ENCODE measurements at regions not wholly inside any gene's neighbourhood (a gene's known extent, or its start where the extent isn't known, plus 50 kb on each side); places are given as distances from the start of the nearest gene placed in this dataset.

DNA sequence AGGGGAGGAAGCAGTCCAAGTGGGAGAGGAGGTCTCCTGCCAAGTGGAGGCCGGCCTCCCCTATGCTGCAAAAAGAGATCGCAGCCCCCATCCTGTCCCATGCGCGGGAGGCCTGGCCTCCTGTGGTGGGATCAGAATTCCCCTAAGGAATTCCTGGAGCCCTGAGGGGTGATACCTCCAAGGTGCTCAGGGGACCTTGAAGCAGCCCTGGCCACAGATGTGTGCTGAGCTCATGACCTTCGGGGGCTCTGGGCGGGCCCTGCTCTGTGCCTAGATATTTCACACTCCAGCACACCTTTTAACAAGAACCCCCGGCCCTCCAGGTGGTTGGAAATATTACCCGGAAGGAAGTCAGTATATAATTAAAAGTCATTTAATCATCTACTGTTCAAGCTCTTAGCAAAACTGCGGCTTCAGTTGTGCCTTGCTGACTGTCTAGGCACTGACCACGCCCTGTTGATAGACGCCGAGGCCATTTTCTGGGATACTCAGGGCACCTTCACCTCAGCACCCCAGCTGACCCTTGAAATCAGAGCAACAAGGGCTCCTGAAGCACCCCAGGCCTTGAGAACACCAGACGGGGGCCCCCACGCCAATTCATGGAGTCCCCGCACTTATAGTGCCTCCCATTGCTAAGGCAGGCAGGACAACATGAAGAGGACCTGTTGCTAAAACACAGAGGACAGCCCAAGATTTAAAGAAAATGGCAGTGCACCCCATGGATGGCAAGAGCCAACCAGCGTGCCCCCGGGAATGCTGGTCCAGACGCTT lies 119.1 kb downstream of the NDUFA10 start:
- no peak for DNase-seq

DNA sequence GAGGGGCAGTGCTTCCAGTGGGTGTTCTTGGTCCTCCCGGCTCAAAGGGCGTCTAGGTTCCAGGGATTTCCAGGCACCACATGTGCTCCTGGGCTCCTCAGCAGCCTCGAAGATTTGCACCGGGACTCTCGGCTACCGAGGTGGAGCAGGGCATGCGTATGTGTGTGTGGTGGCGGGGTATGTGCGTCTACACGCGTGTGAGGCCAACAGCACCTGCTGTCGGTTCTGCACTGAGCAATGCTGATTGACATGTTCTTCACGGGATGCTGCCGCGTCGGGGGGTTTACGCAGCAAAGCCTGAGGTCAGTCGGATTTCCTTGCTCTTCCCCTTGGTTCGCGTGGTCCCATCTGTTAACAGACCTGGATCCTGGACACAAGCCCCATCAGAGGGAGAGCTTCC lies 119.8 kb downstream of the NDUFA10 start:
- DNase-seq, result no peak

DNA sequence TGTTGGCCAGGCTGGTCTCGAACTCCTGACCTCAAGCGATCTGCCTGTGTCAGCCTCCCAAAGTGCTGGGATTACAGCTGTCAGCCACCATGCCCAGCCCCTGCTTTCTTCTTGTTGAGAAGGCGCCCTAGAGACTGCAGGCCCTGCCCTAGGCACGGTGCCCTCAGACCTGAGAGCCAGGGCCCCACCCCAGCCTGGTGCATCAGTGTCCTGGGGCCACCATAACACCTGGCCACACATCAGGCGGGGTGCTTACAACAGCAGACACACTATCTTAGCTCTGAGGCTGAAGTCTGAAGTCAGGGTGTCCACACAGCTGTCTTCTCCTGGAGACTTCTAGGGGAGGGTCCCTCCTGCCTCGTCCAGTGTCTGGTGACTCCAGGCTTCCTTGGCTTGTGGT lies 120.6 kb downstream of the NDUFA10 start:
- DNase-seq, result no peak

DNA sequence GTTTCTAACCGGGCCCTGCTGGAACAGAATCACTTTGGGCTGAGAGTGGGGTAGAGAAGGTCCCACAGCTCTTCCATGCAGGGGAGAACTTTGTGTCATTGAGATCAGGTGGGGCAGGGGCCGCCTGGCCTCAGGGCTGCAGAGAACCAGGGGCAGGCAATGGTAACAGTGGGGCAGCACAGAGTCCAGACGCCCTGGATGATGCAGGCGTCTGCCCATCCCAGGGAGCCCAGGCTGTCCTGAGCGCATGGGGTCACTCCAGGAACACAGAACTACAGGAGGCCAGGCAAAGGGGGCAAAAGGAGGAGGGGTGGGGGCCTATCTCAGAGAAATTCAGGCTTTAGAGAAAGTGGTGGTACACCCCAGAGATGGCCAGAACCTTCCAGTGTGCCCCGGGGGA lies 121.3 kb downstream of the NDUFA10 start:
- no peak for DNase-seq

DNA sequence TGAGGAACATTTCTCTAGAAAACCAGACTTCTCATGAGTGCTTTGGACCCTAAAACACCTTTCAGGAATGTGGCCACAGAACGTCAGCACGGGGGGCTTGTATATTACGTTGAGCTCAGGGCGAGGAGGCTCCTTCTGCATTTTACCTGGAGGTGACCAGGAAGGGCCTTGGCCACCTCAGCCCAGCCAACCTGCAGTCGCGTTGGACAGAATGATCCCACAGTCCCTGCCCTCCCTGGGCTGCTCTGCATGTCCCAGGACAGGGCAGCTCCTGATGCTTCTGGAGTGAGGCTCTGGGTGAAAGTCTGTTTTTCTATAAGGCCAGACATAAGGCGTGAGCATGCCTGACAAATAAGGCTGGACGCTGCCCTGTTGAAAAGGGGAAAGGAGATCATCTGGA lies 121.9 kb downstream of the NDUFA10 start:
- DNase-seq, result no peak

DNA sequence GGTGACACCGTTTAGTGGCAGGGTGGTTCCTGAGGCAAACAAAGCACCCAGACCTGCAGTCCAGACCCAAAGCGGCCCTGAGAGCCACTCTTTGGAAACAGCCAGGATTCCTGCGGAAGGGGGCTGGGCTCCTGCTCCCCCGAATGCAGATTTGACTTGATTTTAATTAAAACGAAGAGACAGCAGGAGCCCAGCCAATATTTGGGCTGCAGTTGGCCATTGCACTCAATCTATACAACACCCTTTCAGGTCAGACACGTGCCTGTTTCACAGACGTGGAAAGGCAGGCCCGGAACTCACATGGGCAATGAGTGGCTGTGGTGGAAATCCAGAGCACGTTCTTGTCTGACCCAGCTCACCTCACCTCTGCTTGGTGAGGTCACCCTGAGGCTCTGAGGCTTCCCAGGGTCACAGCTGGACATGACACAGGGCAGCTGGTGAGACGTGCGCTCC lies 122.4 kb downstream of the NDUFA10 start:
- no peak for DNase-seq

- DNase-seq, result no peak
Observed at GRCh38 chr2:239898292-239898925, 126.7 kb downstream of the NDUFA10 start.

DNA sequence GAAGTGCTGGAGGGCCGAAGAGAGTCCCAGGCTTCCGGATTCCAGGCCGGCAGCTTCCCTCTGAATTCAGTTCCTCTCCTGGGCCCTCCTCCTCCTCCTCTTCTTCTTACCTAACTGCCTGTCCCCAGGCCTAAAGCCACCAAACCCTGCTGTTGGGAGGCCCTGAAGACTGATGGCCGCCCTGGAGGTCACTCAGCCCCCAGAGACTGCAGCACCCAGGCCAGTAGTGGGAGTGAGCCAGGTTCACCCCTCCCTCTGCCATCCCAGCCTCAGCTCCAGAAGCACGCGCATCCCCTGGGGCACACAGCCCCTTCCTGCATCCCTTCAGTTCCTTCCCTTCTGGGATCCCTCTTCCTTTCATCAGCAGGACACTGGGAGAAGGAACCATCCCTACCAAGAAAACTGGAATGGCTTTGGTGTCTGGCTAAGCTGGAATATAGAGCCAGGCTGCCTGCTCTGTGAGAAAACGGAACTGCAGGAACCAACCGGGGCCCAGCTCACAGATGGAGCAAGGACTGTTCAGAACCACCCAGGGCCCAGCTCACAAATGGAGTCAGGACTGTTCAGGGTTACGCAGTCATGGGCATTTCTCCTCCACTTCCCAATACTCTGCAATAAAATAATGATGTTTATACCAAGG lies 127.4 kb downstream of the NDUFA10 start:
- DNase-seq, result no peak

- no peak for DNase-seq
Observed at GRCh38 chr2:239896075-239896474, 129.1 kb downstream of the NDUFA10 start.

DNA sequence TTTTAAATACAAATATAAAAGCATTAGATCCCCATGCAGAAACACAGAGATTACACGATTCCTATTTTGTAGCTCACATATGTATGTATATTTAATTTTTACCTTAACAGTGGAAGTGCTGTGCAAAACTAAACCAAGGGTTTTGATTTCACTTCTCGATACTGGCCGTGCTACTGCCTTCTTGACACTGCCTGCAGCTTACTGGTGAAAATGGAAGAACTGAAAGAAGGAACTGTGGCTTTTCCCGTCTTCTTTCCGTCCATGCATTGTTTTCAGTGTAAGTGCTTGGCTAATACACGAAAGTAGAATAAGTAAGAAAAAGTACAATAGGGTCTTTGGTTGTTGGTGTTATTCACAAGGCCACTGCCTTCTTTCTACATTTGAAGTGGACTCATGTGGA lies 129.5 kb downstream of the NDUFA10 start:
- DNase-seq, result no peak

- DNase-seq, result no peak
Observed at GRCh38 chr2:239895116-239895515, 130.0 kb downstream of the NDUFA10 start.

DNA sequence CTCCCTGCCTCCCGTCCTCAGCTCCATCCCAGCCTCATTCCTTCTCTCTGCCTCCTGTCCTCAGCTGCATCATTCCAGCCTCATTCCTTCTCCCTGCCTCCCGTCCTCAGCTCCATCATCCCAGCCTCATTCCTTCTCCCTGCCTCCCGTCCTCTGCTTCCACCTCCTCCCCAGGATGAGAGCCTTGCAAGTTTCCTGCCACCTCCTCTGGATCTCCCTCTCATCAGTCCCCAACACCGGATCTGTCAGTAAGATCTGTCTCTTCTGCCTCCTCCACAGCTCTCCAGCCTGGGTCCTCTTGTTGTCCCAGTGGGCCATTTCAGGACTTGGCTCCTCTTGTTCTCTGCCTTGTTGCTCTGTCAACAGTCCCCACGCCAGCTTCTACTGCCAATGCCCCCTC lies 130.9 kb downstream of the NDUFA10 start:
- DNase-seq, result no peak

DNA sequence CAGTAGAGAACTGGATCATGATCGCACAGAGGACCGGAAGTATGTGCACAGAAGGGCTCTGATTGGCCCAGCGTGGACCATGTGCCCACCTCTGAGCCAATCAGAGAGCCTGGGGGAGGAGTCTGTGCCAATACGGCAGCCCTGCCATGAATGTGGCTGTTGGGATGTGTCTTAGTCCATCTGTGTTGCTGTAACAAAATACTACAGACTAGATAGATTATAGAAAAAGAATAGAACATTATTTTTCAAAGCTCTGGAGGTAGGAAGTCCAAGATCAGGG lies 132.0 kb downstream of the NDUFA10 start:
- no peak for DNase-seq

DNA sequence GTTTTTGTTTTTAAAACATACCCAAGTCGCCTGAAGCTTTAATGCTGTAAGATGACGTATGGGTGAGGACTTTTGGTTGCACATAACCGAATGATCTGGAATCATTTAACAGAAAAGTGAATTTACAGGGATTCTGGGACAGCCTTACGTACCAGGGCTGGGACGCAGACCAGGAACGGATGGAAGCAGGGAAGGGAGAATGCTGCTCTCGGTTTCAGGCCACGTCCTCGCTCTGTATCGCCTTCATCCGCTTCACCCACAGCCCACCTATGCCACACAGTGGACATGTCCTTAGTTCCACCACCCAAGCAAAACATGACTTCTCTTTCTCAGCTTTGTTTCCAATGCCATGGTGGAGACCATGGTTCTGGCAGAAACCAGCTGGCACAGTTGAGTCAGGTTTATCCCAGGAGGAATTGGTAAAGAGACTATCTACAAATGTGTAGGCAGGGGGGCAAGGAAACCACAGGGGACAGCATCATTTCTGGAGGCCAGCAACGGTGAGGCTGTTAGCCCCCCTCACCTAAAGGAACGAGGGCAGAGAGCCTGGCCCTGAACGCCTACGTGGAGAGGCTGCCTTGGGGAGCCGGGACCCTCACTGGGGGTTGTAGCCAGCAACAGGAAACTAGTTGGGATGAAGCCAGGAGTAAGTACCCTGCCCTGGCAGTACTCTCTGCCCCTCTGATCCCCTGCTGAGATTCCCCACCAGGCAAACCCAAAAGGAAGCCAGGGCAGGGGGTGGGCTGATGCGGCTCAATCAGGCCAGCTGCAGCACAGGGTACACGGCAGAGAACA lies 132.5 kb downstream of the NDUFA10 start:
- DNase-seq, result no peak

DNA sequence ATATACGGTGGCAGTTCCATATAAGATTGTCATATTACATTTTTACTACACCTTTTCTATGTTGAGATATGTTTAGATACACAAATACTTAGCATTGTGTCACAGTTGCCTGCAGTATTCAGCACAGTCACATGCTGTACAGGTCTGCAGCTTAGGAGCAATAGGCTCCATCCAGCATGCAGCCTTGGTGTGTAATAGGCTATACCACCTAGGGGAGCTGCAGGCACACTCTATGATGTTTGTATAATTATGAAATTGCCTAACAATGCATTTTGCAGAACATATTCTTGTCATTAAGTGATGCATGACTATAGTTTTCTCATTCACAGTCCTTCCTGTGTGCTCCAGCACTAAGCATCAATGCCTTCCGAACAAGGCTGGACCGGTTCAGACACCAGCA lies 133.4 kb downstream of the NDUFA10 start:
- DNase-seq, result no peak

DNA sequence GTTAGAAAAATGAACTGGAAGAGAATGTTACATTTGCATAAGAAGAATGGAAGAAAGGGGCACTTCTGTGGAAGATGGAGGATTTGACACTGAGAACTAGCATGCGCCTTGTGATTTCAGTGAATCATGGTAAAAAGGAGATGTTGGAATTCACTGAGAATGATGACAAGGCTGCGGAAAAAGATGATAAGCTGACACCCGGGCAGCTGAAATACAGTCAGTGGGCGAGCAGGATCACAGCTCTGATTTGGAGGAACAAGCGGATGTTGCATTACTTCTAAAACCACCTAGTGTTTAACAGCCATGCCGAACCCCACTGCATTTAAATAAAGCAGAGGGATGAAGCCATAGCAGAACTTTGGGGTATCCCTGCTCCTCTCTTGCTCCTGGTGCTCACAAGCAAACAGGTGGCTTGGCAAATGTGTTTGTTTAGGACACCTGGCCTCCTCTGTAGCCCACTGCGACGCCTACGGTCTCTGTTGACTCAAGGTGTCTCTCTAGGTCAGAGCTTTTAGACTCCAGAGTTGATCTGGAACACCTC lies 134.9 kb downstream of the NDUFA10 start:
- no peak for DNase-seq

DNA sequence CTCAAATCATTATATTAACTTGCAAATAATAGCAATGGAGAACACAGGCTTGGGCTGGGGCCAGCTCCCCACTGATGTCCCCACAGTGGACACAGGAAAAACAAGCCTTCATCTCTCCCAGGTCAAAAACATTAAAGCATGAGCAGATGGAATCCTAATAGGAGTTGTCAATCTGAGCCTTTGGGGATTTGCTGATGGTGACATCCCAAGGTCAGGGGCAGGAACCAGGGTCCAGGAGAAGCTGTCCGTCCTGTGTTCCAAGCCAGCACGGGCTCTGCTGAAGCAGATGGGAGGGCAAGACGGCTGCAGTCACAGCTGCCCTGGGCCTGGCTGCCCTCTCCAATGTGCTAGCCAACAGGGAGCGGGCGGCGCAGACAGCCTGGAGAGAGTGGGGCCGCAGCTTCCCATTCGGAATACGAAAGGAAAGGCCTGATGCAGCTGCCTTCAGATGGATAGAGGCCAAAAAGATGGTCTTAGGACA lies 135.5 kb downstream of the NDUFA10 start:
- DNase-seq, result no peak

GRCh38 chr2:239887604-239888003 lies 137.5 kb downstream of the NDUFA10 start:
- no peak for DNase-seq

DNA sequence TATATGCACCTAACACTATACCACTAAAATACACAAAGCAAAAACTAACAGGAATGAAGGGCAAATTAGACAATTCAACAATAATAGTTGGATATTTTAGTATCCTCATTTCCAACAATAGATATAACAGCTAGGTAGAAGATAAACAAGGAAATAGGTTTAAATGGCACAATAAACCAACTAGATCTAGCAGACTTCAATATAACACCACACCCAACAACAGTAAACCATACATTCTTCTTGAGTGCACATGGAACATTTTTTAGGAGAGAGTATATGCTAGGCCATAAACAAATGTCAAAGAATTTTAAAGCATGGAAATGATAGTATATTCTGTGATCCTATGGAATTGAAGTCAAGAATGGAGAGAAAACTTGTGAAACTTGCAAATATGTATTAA lies 138.4 kb downstream of the NDUFA10 start:
- DNase-seq, result no peak

- DNase-seq, result no peak
Observed at GRCh38 chr2:239884875-239885274, 140.3 kb downstream of the NDUFA10 start.

GRCh38 chr2:239884051-239884405 lies 141.1 kb downstream of the NDUFA10 start:
- no peak for DNase-seq

DNA sequence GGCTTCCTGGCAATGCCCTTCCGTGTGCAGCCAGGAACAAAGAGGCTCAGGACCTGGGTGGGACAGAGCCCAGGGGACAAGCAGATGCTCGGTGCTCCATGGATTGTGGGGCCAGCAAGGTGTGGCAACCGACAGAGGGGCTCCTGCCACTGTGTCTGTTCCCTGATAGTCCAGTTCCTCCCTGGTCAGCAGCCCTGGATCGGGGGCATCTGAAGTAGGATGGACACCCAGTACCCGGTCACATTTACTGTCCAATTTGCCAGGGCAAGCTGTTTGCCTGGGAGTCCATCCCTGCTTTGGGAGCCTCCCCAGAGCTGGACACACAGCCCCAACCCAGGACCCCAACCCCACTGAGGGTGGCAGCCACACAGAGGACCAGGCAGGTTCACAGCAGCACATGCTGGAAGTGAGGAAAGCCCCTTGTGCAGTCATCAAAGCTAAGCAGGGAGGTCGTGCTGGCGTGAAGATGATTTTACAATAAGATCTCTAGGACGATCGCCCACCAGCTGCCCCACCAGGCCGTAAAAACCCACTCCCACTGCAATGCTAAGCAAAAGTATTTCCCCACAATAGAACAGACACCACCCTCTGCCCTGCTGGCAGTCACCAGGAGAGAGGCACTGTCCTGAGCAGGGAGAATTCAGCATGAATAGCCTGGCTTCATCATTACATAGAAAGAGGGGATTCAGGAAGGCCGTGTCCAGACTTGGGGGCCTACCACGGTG lies 141.7 kb downstream of the NDUFA10 start:
- DNase-seq, result no peak

- DNase-seq, result no peak
Observed at GRCh38 chr2:239882781-239883180, 142.4 kb downstream of the NDUFA10 start.
